ENCODE measurements at regions not wholly inside any gene's neighbourhood (a gene's known extent, or its start where the extent isn't known, plus 50 kb on each side); places are given as distances from the start of the nearest gene placed in this dataset.

GRCh38 chr16:47917118-47917517 is 238.7 kb downstream of the ABCC12 start:
- Histone ChIP-seq H3K4me2 (ENCODE audit: low read length) (no peak overlapping the region), H3K4me3 (ENCODE audit: low read depth, low read length, poor library complexity, severe bottlenecking) (no peak overlapping the region), H3K36me3 (ENCODE audit: insufficient read depth, low read length) (no peaks in the 10 kb centered on the region), H2AFZ (ENCODE audit: low read length) (no peak overlapping the region), H4K20me1 (ENCODE audit: insufficient read depth, low read length) (no peaks in the 10 kb centered on the region), H3K9me3 (ENCODE audit: low read length) (no peaks in the 10 kb centered on the region), H3K9me2 (ENCODE audit: insufficient read depth, low read length) (no peaks in the 10 kb centered on the region), H3K27ac (ENCODE audit: low read depth, low read length, poor library complexity, severe bottlenecking) (no peak overlapping the region), H3K79me2 (ENCODE audit: insufficient read depth, low read depth, low read length) (no peaks in the 10 kb centered on the region), H3K4me1 (ENCODE audit: insufficient read depth, low read length, poor library complexity, severe bottlenecking) (no peaks in the 10 kb centered on the region)
- DNase-seq (ENCODE audit: low spot score), result no peak
- no TSS peak for BruUV-seq (replicated peaks)
- intact Hi-C loops (cut with micrococcal nuclease; ENCODE audit: unreplicated experiment), result no loop called here
- TF ChIP-seq CTCF (conservative IDR thresholded peaks at IDR 0.05; ENCODE audit: low read length) (no peak), EZH2phosphoT487 (IDR thresholded peaks at IDR 0.05; ENCODE audit: borderline replicate concordance, low read depth, low read length) (no peak)
- ChIA-PET POLR2A (no interaction called here), CTCF (ENCODE audit: unreplicated experiment) (no interaction called here)

- DNase-seq (ENCODE audit: low spot score), result no peak
- POLR2A ChIA-PET, result no interaction called here
Measured at GRCh38 chr16:47916266-47916665, 239.5 kb downstream of the ABCC12 start.

GRCh38 chr16:47907109-47907508 is 248.7 kb downstream of the ABCC12 start:
- intact Hi-C loops (cut with micrococcal nuclease; ENCODE audit: unreplicated experiment), result no loop called here
- ChIA-PET CTCF (ENCODE audit: unreplicated experiment) (no interaction called here), POLR2A (no interaction called here)
- BruUV-seq (replicated peaks), result no TSS peak
- no peak overlapping the region for H3K27ac ChIP-seq (ENCODE audit: low read depth, low read length, poor library complexity, severe bottlenecking)
- no peak for TF ChIP-seq CTCF (conservative IDR thresholded peaks at IDR 0.05; ENCODE audit: low read length)
- TF ChIP-seq EZH2phosphoT487 (IDR thresholded peaks at IDR 0.05; ENCODE audit: borderline replicate concordance, low read depth, low read length), result no peak
- H4K20me1 ChIP-seq (ENCODE audit: insufficient read depth, low read length), result no peaks in the 10 kb centered on the region
- H3K9me2 ChIP-seq (ENCODE audit: insufficient read depth, low read length), result no peaks in the 10 kb centered on the region; the same call in 1 of the 2 replicates
- no peaks in the 10 kb centered on the region for H3K36me3 ChIP-seq (ENCODE audit: insufficient read depth, low read length)
- H3K4me3 ChIP-seq (ENCODE audit: low read depth, low read length, poor library complexity, severe bottlenecking), result no peak overlapping the region
- H3K4me1 ChIP-seq (ENCODE audit: insufficient read depth, low read length, poor library complexity, severe bottlenecking), result no peaks in the 10 kb centered on the region
- no peak overlapping the region for H3K4me2 ChIP-seq (ENCODE audit: low read length)
- no peak for DNase-seq (ENCODE audit: low spot score)
- no peaks in the 10 kb centered on the region for H3K79me2 ChIP-seq (ENCODE audit: insufficient read depth, low read depth, low read length)
- no peak overlapping the region for H2AFZ ChIP-seq (ENCODE audit: low read length)
- no peaks in the 10 kb centered on the region for H3K9me3 ChIP-seq (ENCODE audit: low read length)

More at GRCh38 chr16:47916266-47916665, 239.5 kb downstream of the ABCC12 start:
- H3K79me2 ChIP-seq (ENCODE audit: insufficient read depth, low read depth, low read length), result no peaks in the 10 kb centered on the region
- H3K9me3 ChIP-seq (ENCODE audit: low read length), result no peaks in the 10 kb centered on the region
- H2AFZ ChIP-seq (ENCODE audit: low read length), result no peak overlapping the region
- no peak overlapping the region for H3K4me2 ChIP-seq (ENCODE audit: low read length)
- TF ChIP-seq CTCF (conservative IDR thresholded peaks at IDR 0.05; ENCODE audit: low read length) (no peak), EZH2phosphoT487 (IDR thresholded peaks at IDR 0.05; ENCODE audit: borderline replicate concordance, low read depth, low read length) (no peak)
- no peaks in the 10 kb centered on the region for H3K9me2 ChIP-seq (ENCODE audit: insufficient read depth, low read length)
- H3K36me3 ChIP-seq (ENCODE audit: insufficient read depth, low read length), result no peaks in the 10 kb centered on the region
- no peak overlapping the region for H3K4me3 ChIP-seq (ENCODE audit: low read depth, low read length, poor library complexity, severe bottlenecking)
- CTCF ChIA-PET (ENCODE audit: unreplicated experiment), result no interaction called here
- no peaks in the 10 kb centered on the region for H3K4me1 ChIP-seq (ENCODE audit: insufficient read depth, low read length, poor library complexity, severe bottlenecking)
- H3K27ac ChIP-seq (ENCODE audit: low read depth, low read length, poor library complexity, severe bottlenecking), result no peak overlapping the region
- H4K20me1 ChIP-seq (ENCODE audit: insufficient read depth, low read length), result no peaks in the 10 kb centered on the region
- intact Hi-C loops (cut with micrococcal nuclease; ENCODE audit: unreplicated experiment), result no loop called here
- no TSS peak for BruUV-seq (replicated peaks)

All from OCI-LY7 (cell line).